PFSK-1 (cell line): ENCODE measurements at regions not wholly inside any gene's neighbourhood (a gene's known extent, or its start where the extent isn't known, plus 50 kb on each side); places are given as distances from the start of the nearest gene placed in this dataset.

Experiments
- POLR2AphosphoS5 ChIP-seq: IDR thresholded peaks from 2 replicates; pipeline ENCODE4 v1.6.1; 2012; ENCODE audit warnings: low read depth, mild to moderate bottlenecking, control low read depth, low read length, moderate library complexity
- TF ChIP-seq, protein P1 (sequence below), 2 experiments: IDR thresholded peaks; 2 replicates each; pipeline versions ENCODE4 v1.6.1 to v1.8.0; 2011 to 2012; ENCODE audit warnings: low read depth in 2 of 2, low read length in 2 of 2, control low read depth in 1 of 2, inconsistent platforms in 1 of 2, mild to moderate bottlenecking in 1 of 2, moderate library complexity in 1 of 2; ENCODE audit not compliant: insufficient read depth in 1 of 2

DNA sequence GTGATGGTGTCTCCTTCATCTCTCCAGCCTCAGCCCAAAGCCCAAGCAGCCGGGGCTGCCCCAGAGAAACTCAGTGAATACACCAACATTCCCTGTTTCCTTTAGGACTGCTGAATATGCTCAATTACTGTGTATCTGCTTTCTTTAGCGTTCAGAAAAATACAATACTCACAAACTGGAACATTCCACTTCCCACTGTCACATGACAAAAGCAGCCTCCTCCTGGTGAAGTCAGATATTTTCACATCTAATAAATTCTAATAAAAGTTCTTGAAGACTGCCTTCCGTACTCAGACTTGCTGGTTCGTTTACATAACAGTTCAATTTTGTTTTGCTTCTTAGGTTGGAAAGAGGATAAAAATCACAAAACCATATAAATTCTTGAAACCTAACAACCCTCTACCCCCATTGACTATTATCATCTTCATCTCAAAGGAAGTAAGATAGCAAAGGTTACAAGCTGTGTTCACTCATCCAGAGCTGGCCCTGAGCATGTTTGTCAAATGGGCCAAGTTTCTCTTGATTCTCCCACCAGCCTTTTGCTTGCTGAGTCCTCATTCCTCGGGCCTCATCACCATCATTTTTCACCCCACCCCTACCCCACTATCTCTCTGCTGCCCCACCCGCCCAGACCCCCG, 190.8 kb upstream of the HNRNPA3 start:
- no peak for TF ChIP-seq POLR2AphosphoS5
- TF ChIP-seq, protein P1, sequence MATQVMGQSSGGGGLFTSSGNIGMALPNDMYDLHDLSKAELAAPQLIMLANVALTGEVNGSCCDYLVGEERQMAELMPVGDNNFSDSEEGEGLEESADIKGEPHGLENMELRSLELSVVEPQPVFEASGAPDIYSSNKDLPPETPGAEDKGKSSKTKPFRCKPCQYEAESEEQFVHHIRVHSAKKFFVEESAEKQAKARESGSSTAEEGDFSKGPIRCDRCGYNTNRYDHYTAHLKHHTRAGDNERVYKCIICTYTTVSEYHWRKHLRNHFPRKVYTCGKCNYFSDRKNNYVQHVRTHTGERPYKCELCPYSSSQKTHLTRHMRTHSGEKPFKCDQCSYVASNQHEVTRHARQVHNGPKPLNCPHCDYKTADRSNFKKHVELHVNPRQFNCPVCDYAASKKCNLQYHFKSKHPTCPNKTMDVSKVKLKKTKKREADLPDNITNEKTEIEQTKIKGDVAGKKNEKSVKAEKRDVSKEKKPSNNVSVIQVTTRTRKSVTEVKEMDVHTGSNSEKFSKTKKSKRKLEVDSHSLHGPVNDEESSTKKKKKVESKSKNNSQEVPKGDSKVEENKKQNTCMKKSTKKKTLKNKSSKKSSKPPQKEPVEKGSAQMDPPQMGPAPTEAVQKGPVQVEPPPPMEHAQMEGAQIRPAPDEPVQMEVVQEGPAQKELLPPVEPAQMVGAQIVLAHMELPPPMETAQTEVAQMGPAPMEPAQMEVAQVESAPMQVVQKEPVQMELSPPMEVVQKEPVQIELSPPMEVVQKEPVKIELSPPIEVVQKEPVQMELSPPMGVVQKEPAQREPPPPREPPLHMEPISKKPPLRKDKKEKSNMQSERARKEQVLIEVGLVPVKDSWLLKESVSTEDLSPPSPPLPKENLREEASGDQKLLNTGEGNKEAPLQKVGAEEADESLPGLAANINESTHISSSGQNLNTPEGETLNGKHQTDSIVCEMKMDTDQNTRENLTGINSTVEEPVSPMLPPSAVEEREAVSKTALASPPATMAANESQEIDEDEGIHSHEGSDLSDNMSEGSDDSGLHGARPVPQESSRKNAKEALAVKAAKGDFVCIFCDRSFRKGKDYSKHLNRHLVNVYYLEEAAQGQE (IDR thresholded peaks at IDR 0.05; ENCODE audit: insufficient read depth in 1 of 2, low read depth in 2 of 2, low read length in 2 of 2) = no peak
